Panc1 (cell line): ENCODE measurements at regions not wholly inside any gene's neighbourhood (a gene's known extent, or its start where the extent isn't known, plus 50 kb on each side); places are given as distances from the start of the nearest gene placed in this dataset.

Source experiments
- ATAC-seq: fragments of 200-7000 bp; cut with Tn5 transposase; 2 replicates; pipeline ENCODE4 v1.9.1; 2020; ENCODE audit warnings: mild to moderate bottlenecking, moderate library complexity
- BruUV-seq: library from RNA; stranded (reverse); fragments of 400-500 nt; replicated peaks from 2 replicates; lab custom pipeline; 2021; lab: Mats Ljungman, UMichigan
- CTCF ChIA-PET: fragments of 300-600 bp; sonication (Branson Sonifier 250); formaldehyde crosslinking; loops from one replicate; lab custom pipeline; 2022; ENCODE audit warnings: antibody characterized with exemption; lab: Charles Lee
- POLR2A ChIA-PET: fragments of 300-600 bp; sonication (Branson Sonifier 250); formaldehyde crosslinking; loops from one replicate; lab custom pipeline; 2022; ENCODE audit warnings: antibody characterized with exemption; lab: Charles Lee
- DNase-seq: peaks from one replicate; pipeline ENCODE4 v3.0.0-alpha.2; 2010; ENCODE audit warnings: low read depth, low spot score
- H3K27ac ChIP-seq: 2 replicates; pipeline ENCODE4 v1.5.1; 2011; ENCODE audit warnings: mild to moderate bottlenecking, low read length, inconsistent platforms
- H3K27me3 ChIP-seq: fragments of 200-500 bp; sonication (Bioruptor generic); 2 replicates; pipeline ENCODE4 v1.6.0; 2014; ENCODE audit warnings: low read length, inconsistent platforms; ENCODE audit not compliant: control insufficient read depth, insufficient read depth
- H3K36me3 ChIP-seq: fragments of 200-500 bp; sonication (Bioruptor generic); 2 replicates; pipeline ENCODE4 v1.5.1; 2014; ENCODE audit warnings: inconsistent platforms, mild to moderate bottlenecking, low read length, moderate library complexity; ENCODE audit not compliant: control insufficient read depth, insufficient read depth
- H3K4me1 ChIP-seq: 2 replicates; pipeline ENCODE4 v1.5.1; 2011; ENCODE audit warnings: inconsistent platforms, mild to moderate bottlenecking, low read length, moderate library complexity; ENCODE audit not compliant: control insufficient read depth, insufficient read depth
- H3K4me3 ChIP-seq, 2 experiments: 2 replicates each; pipeline ENCODE4 v1.5.1; 2011 to 2012; ENCODE audit warnings: low read depth in 2 of 2, low read length in 2 of 2, mild to moderate bottlenecking in 2 of 2, inconsistent platforms in 1 of 2, moderate library complexity in 1 of 2
- H3K9me3 ChIP-seq: fragments of 200-500 bp; sonication (Bioruptor generic); 2 replicates; pipeline ENCODE4 v1.5.1; 2014; ENCODE audit warnings: low read depth, mild to moderate bottlenecking, inconsistent platforms, low read length, moderate library complexity; ENCODE audit not compliant: control insufficient read depth, insufficient read depth
- CTCF ChIP-seq: fragments of 450-650 bp; IDR thresholded peaks from 2 replicates; pipeline ENCODE4 v1.5.1; 2017; ENCODE audit warnings: mild to moderate bottlenecking
- POLR2AphosphoS5 ChIP-seq: IDR thresholded peaks from 2 replicates; pipeline ENCODE4 v1.6.1; 2012; ENCODE audit warnings: mild to moderate bottlenecking, low read depth, low read length, moderate library complexity
- REST ChIP-seq, 2 experiments: IDR thresholded peaks; 2 replicates each; pipeline ENCODE4 v1.6.1; 2011 to 2012; ENCODE audit warnings: low read depth in 2 of 2, control low read depth in 1 of 2, low read length in 1 of 2, mild to moderate bottlenecking in 1 of 2, moderate library complexity in 1 of 2; ENCODE audit not compliant: insufficient read depth in 1 of 2
- SIN3A ChIP-seq: IDR thresholded peaks from 2 replicates; pipeline ENCODE4 v1.6.1; 2012; ENCODE audit warnings: low read depth, mild to moderate bottlenecking, low read length, moderate library complexity, borderline replicate concordance; ENCODE audit not compliant: insufficient read depth
- TCF7L2 ChIP-seq: IDR thresholded peaks from 2 replicates; pipeline ENCODE4 v1.6.1; 2011; ENCODE audit warnings: mild to moderate bottlenecking, low read depth, low read length, inconsistent platforms
- in situ Hi-C: cut with HindIII; loops from 2 replicates; pipeline ENCODE4 v1.10.0; 2016; ENCODE audit warnings: low sequenced_read_pairs, low pct_unique_long_range_greater_than_20kb
- intact Hi-C: fragments of 100-400 bp; cut with micrococcal nuclease; formaldehyde crosslinking; loops from one replicate; pipeline ENCODE4 v1.10.0; 2022; ENCODE audit not compliant: unreplicated experiment

- ChIA-PET CTCF (no interaction called here), POLR2A (no interaction called here)
- in situ Hi-C loops (no loop called here), intact Hi-C loops (no loop called here)
- no peak overlapping the region for H3K4me3 ChIP-seq
- no peak for ATAC-seq
- no peak for TF ChIP-seq SIN3A
- no peak for TF ChIP-seq CTCF
- no peak for TF ChIP-seq TCF7L2
- TF ChIP-seq REST (IDR thresholded peaks at IDR 0.05; ENCODE audit: insufficient read depth in 1 of 2, low read depth in 2 of 2, low read length in 1 of 2), result no peak
- TF ChIP-seq POLR2AphosphoS5, result no peak
- no peaks in the 10 kb centered on the region for H3K4me1 ChIP-seq
- BruUV-seq, result no TSS peak
- no peak overlapping the region for H3K27ac ChIP-seq
- no peaks in the 10 kb centered on the region for H3K36me3 ChIP-seq
- H3K27me3 ChIP-seq, result no peaks in the 10 kb centered on the region
- no peak for DNase-seq
- H3K9me3 ChIP-seq, result no peaks in the 10 kb centered on the region
Observed at GRCh38 chr14:104289507-104289906, 151.1 kb downstream of the KIF26A start.

- DNase-seq (no peak), ATAC-seq (no peak)
- Histone ChIP-seq H3K27me3 (no peaks in the 10 kb centered on the region), H3K4me1 (no peaks in the 10 kb centered on the region), H3K27ac (no peak overlapping the region), H3K4me3 (no peak overlapping the region), H3K9me3 (no peaks in the 10 kb centered on the region), H3K36me3 (no peaks in the 10 kb centered on the region)
- BruUV-seq, result no TSS peak
- CTCF ChIA-PET, result no interaction called here
- TF ChIP-seq SIN3A (no peak), POLR2AphosphoS5 (no peak), REST (IDR thresholded peaks at IDR 0.05; ENCODE audit: insufficient read depth in 1 of 2, low read depth in 2 of 2, low read length in 1 of 2) (no peak), TCF7L2 (no peak), CTCF (no peak)
- POLR2A ChIA-PET, result no interaction called here
- in situ Hi-C loops, result no loop called here
- intact Hi-C loops, result no loop called here
Observed at GRCh38 chr14:104290058-104290667, 151.8 kb downstream of the KIF26A start.
